ENCODE measurements at regions not wholly inside any gene's neighbourhood (a gene's known extent, or its start where the extent isn't known, plus 50 kb on each side); places are given as distances from the start of the nearest gene placed in this dataset.

- no peak overlapping the region for H3K4me2 ChIP-seq (replicated peaks; ENCODE audit: low read depth, low read length, poor library complexity, severe bottlenecking)
- H3K27me3 ChIP-seq (replicated peaks in 1 of 4; ENCODE audit: control extremely low read depth in 1 of 4, control insufficient read depth in 3 of 4, insufficient read depth in 4 of 4, low read length in 3 of 4), result no peaks in the 10 kb centered on the region
- ChIA-PET CTCF (no interaction called here), POLR2A (no interaction called here)
- no peak overlapping the region for H3K9ac ChIP-seq (ENCODE audit: low read length)
- 63% methylated on average over 2 of the region's 3 CpGs for WGBS (ENCODE audit: insufficient coverage)
- Mint-ChIP-seq H3K27ac (no peak overlapping the region), H3K4me1 (no peaks in the 10 kb centered on the region), H3K4me3 (no peak overlapping the region), H3K27me3 (no peaks in the 10 kb centered on the region), H3K9me3 (ENCODE audit: insufficient read depth) (peaks cover 3% of the 10 kb centered on the region)
- intact Hi-C loops (cut with micrococcal nuclease), result no loop called here
- no peak overlapping the region for H2AFZ ChIP-seq (ENCODE audit: insufficient read depth, low read depth, low read length, poor library complexity, severe bottlenecking)
- no peak for DNase-seq
- H3K4me1 ChIP-seq (ENCODE audit: control insufficient read depth in 2 of 2, insufficient read depth in 2 of 2, low read length in 2 of 2), result no peaks in the 10 kb centered on the region
- H3K36me3 ChIP-seq (replicated peaks in 1 of 2; ENCODE audit: control extremely low read depth in 1 of 2, control insufficient read depth in 1 of 2, extremely low read depth in 1 of 2, insufficient read depth in 2 of 2, low read length in 1 of 2), result no peaks in the 10 kb centered on the region
- H4K20me1 ChIP-seq (ENCODE audit: control insufficient read depth, insufficient read depth, low read length, poor library complexity, severe bottlenecking), result no peaks in the 10 kb centered on the region
- TF ChIP-seq CTCF (IDR thresholded peaks at IDR 0.05) (no peak), EZH2 (IDR thresholded peaks at IDR 0.05; ENCODE audit: borderline replicate concordance, insufficient read depth, low read depth, low read length, poor library complexity, severe bottlenecking) (no peak)
- no peaks in the 10 kb centered on the region for H3K9me3 ChIP-seq (ENCODE audit: control extremely low read depth in 1 of 3, control insufficient read depth in 2 of 3, insufficient read depth in 1 of 3, low read length in 2 of 3)
- no peak overlapping the region for H3K27ac ChIP-seq (ENCODE audit: low read length in 2 of 2)
- no peaks in the 10 kb centered on the region for H3K79me2 ChIP-seq (ENCODE audit: control insufficient read depth, insufficient read depth, low read length)
- no peak overlapping the region for H3K4me3 ChIP-seq (ENCODE audit: control extremely low read depth in 1 of 5, extremely low read depth in 1 of 5, insufficient read depth in 1 of 5, low read depth in 2 of 5, low read length in 4 of 5)
- ATAC-seq (ENCODE audit: low read depth), result no peak
These were observed 380.8 kb upstream of the CDH18 start for GRCh38 chr5:20368571-20369517.

DNA sequence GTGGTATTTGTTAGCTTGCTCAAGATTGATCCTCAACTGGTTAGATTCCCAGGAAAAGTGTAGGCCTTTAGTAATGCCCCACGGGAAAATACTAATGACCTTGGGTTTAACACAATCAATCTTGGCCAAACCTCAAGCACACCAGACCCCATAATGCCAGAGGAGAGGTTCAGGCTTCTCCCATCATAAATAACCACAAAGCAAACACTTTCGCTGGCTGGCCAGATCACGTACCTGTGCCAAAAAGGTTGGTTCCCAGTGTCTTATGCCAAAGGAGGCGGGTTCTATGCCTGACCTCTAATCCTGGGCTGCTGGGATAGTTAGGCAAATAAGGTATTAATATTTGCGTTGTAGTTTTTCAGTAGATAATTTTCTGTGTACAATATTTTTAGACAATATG, 379.2 kb upstream of the CDH18 start:
- CTCF ChIA-PET, result no interaction called here
- H3K4me3 ChIP-seq (ENCODE audit: control extremely low read depth in 1 of 5, extremely low read depth in 1 of 5, insufficient read depth in 1 of 5, low read depth in 2 of 5, low read length in 4 of 5), result no peak overlapping the region
- no peak overlapping the region for H3K4me3 Mint-ChIP-seq

More for the DNA sequence above, 379.2 kb upstream of the CDH18 start:
- Histone ChIP-seq H3K27ac (ENCODE audit: low read length in 2 of 2) (no peak overlapping the region), H4K20me1 (ENCODE audit: control insufficient read depth, insufficient read depth, low read length, poor library complexity, severe bottlenecking) (no peaks in the 10 kb centered on the region), H3K79me2 (ENCODE audit: control insufficient read depth, insufficient read depth, low read length) (no peaks in the 10 kb centered on the region), H3K36me3 (replicated peaks in 1 of 2; ENCODE audit: control extremely low read depth in 1 of 2, control insufficient read depth in 1 of 2, extremely low read depth in 1 of 2, insufficient read depth in 2 of 2, low read length in 1 of 2) (no peaks in the 10 kb centered on the region), H3K27me3 (replicated peaks in 1 of 4; ENCODE audit: control extremely low read depth in 1 of 4, control insufficient read depth in 3 of 4, insufficient read depth in 4 of 4, low read length in 3 of 4) (no peaks in the 10 kb centered on the region), H3K4me1 (ENCODE audit: control insufficient read depth in 2 of 2, insufficient read depth in 2 of 2, low read length in 2 of 2) (no peaks in the 10 kb centered on the region), H2AFZ (ENCODE audit: insufficient read depth, low read depth, low read length, poor library complexity, severe bottlenecking) (no peak overlapping the region), H3K4me2 (replicated peaks; ENCODE audit: low read depth, low read length, poor library complexity, severe bottlenecking) (no peak overlapping the region), H3K9me3 (ENCODE audit: control extremely low read depth in 1 of 3, control insufficient read depth in 2 of 3, insufficient read depth in 1 of 3, low read length in 2 of 3) (peaks cover 0 to 4% (median 0%) of the 10 kb centered on the region in 3 donors), H3K9ac (ENCODE audit: low read length) (no peak overlapping the region)
- WGBS (ENCODE audit: insufficient coverage), result 60% methylated on average over 1 of the region's 5 CpGs
- intact Hi-C loops (cut with micrococcal nuclease), result no loop called here
- TF ChIP-seq EZH2 (IDR thresholded peaks at IDR 0.05; ENCODE audit: borderline replicate concordance, insufficient read depth, low read depth, low read length, poor library complexity, severe bottlenecking) (no peak), CTCF (IDR thresholded peaks at IDR 0.05) (no peak)
- POLR2A ChIA-PET, result no interaction called here
- H3K9me3 Mint-ChIP-seq (ENCODE audit: insufficient read depth), result peaks cover 3% of the 10 kb centered on the region
- DNase-seq (no peak), ATAC-seq (ENCODE audit: low read depth) (no peak)
- no peaks in the 10 kb centered on the region for H3K27me3 Mint-ChIP-seq
- no peak overlapping the region for H3K27ac Mint-ChIP-seq
- no peaks in the 10 kb centered on the region for H3K4me1 Mint-ChIP-seq

Data from B cell (primary cell).